Stimulated activated CD8-positive, alpha-beta memory T cell treated with anti-CD3 and anti-CD28 coated beads, Interleukin-2, amount 100 ng/mL, for 1 hour (primary cell): ENCODE measurements at regions not wholly inside any gene's neighbourhood (a gene's known extent, or its start where the extent isn't known, plus 50 kb on each side); places are given as distances from the start of the nearest gene placed in this dataset.

Experiments
- DNase-seq, 2 donors: peaks; one replicate each; pipeline ENCODE4 v3.0.0-alpha.2; 2020; ENCODE audit warnings: low read depth in 2 of 2

- DNase-seq, result peak in 1 of 2 donors; percentile 10
These were observed 170.8 kb downstream of the GTF2H2C_2 start for GRCh38 chr5:70585996-70586395.
